ENCODE measurements at regions not wholly inside any gene's neighbourhood (a gene's known extent, or its start where the extent isn't known, plus 50 kb on each side); places are given as distances from the start of the nearest gene placed in this dataset.

GRCh38 chr20:43323592-43323991 is 133.9 kb upstream of the PTPRT start:
- Histone ChIP-seq H3K4me1 (no peaks in the 10 kb centered on the region), H3K9me3 (peaks cover 0 to 7% of the 10 kb centered on the region in 2 donors), H3K27ac (no peak overlapping the region), H3K27me3 (peaks cover 0 to 4% of the 10 kb centered on the region in 2 donors), H3K36me3 (no peaks in the 10 kb centered on the region), H3K4me3 (no peak overlapping the region)
- TF ChIP-seq CTCF (IDR thresholded peaks at IDR 0.05), result no peak
- no peak for DNase-seq (ENCODE audit: low spot score in 2 of 2)
- intact Hi-C loops (cut with DNase I; ENCODE audit: low total_unique reads), result no loop called here

- peaks cover 0 to 7% of the 10 kb centered on the region in 2 donors for H3K9me3 ChIP-seq
- no peak overlapping the region for H3K4me3 ChIP-seq
- H3K27ac ChIP-seq, result no peak overlapping the region
- peaks cover 0 to 4% of the 10 kb centered on the region in 2 donors for H3K27me3 ChIP-seq
- intact Hi-C loops (cut with DNase I; ENCODE audit: low total_unique reads), result no loop called here
- H3K36me3 ChIP-seq, result no peaks in the 10 kb centered on the region
- no peak for DNase-seq (ENCODE audit: low spot score in 2 of 2)
- TF ChIP-seq POLR2A (IDR thresholded peaks at IDR 0.05), result no peak
- no peak for TF ChIP-seq CTCF (IDR thresholded peaks at IDR 0.05)
- no peak for TF ChIP-seq POLR2AphosphoS5 (IDR thresholded peaks at IDR 0.05)
- H3K4me1 ChIP-seq, result no peaks in the 10 kb centered on the region
These were observed 133.1 kb upstream of the PTPRT start for GRCh38 chr20:43322851-43323250.

GRCh38 chr20:43320536-43320935 is 130.8 kb upstream of the PTPRT start:
- intact Hi-C loops (cut with DNase I; ENCODE audit: low total_unique reads), result no loop called here
- Histone ChIP-seq H3K9me3 (no peaks in the 10 kb centered on the region), H3K27me3 (peaks cover 0 to 4% of the 10 kb centered on the region in 2 donors), H3K27ac (no peak overlapping the region), H3K36me3 (no peaks in the 10 kb centered on the region), H3K4me1 (no peaks in the 10 kb centered on the region), H3K4me3 (no peak overlapping the region)
- no peak for DNase-seq (ENCODE audit: low spot score in 2 of 2)
- no peak for TF ChIP-seq CTCF (IDR thresholded peaks at IDR 0.05)

- Histone ChIP-seq H3K4me3 (no peak overlapping the region), H3K36me3 (no peaks in the 10 kb centered on the region), H3K27ac (no peak overlapping the region), H3K27me3 (peaks cover 0 to 4% of the 10 kb centered on the region in 2 donors), H3K9me3 (no peaks in the 10 kb centered on the region), H3K4me1 (no peaks in the 10 kb centered on the region)
- TF ChIP-seq POLR2A (IDR thresholded peaks at IDR 0.05), result no peak
- no peak for TF ChIP-seq POLR2AphosphoS5 (IDR thresholded peaks at IDR 0.05)
- TF ChIP-seq CTCF (IDR thresholded peaks at IDR 0.05), result no peak
- intact Hi-C loops (cut with DNase I; ENCODE audit: low total_unique reads), result no loop called here
- no peak for DNase-seq (ENCODE audit: low spot score in 2 of 2)
These were observed 129.1 kb upstream of the PTPRT start for GRCh38 chr20:43318755-43319297.

GRCh38 chr20:43316271-43316670 is 126.6 kb upstream of the PTPRT start:
- no peaks in the 10 kb centered on the region for H3K9me3 ChIP-seq
- intact Hi-C loops (cut with DNase I; ENCODE audit: low total_unique reads), result no loop called here
- H3K27me3 ChIP-seq, result no peaks in the 10 kb centered on the region
- TF ChIP-seq POLR2A (IDR thresholded peaks at IDR 0.05), result no peak
- no peak for TF ChIP-seq CTCF (IDR thresholded peaks at IDR 0.05)
- no peak for TF ChIP-seq POLR2AphosphoS5 (IDR thresholded peaks at IDR 0.05)
- H3K4me1 ChIP-seq, result no peaks in the 10 kb centered on the region
- no peak overlapping the region for H3K4me3 ChIP-seq
- no peak overlapping the region for H3K27ac ChIP-seq
- no peak for DNase-seq (ENCODE audit: low spot score in 2 of 2)
- H3K36me3 ChIP-seq, result no peaks in the 10 kb centered on the region
